ENCODE measurements at regions not wholly inside any gene's neighbourhood (a gene's known extent, or its start where the extent isn't known, plus 50 kb on each side); places are given as distances from the start of the nearest gene placed in this dataset.

- H3K27me3 ChIP-seq (ENCODE audit: insufficient read depth, low read length) = no peaks in the 10 kb centered on the region
- H3K4ac ChIP-seq (ENCODE audit: low read depth, low read length) = no peak overlapping the region
- no peak overlapping the region for H3K27ac ChIP-seq (ENCODE audit: low read depth, low read length)
- H3K23ac ChIP-seq (ENCODE audit: low read length) = no peak overlapping the region
- no peak for DNase-seq
- no peak overlapping the region for H3K9ac ChIP-seq (ENCODE audit: low read length)
- no peak overlapping the region for H3K4me2 ChIP-seq (ENCODE audit: low read length)
- H3K9me3 ChIP-seq (ENCODE audit: insufficient read depth, low read depth, low read length) = no peaks in the 10 kb centered on the region
- H2AK5ac ChIP-seq (ENCODE audit: low read length) = no peak overlapping the region
- H3K4me3 ChIP-seq (ENCODE audit: low read depth, low read length) = no peak overlapping the region
- no peak overlapping the region for H2BK5ac ChIP-seq (ENCODE audit: low read depth, low read length, poor library complexity)
- H3K79me2 ChIP-seq (ENCODE audit: control insufficient read depth, insufficient read depth, low read length, poor library complexity) = no peaks in the 10 kb centered on the region
- no peak overlapping the region for H2AFZ ChIP-seq (ENCODE audit: insufficient read depth, low read length, poor library complexity)
- no peak overlapping the region for H2BK12ac ChIP-seq (ENCODE audit: low read length)
- no peak overlapping the region for H4K12ac ChIP-seq (ENCODE audit: low read depth, low read length)
- no peaks in the 10 kb centered on the region for H3K36me3 ChIP-seq (ENCODE audit: control insufficient read depth in 1 of 2, insufficient read depth in 2 of 2, low read length in 2 of 2)
- no peak overlapping the region for H3K18ac ChIP-seq (ENCODE audit: low read length)
- no peak overlapping the region for H4K91ac ChIP-seq (ENCODE audit: low read depth, low read length)
- H4K8ac ChIP-seq (ENCODE audit: low read depth, low read length) = no peak overlapping the region
- WGBS (ENCODE audit: extremely low coverage, insufficient coverage, insufficient read length) = no CpG with 5 or more reads among the region's 9 CpGs
- no peak overlapping the region for H2BK120ac ChIP-seq (ENCODE audit: insufficient read depth, low read length, poor library complexity)
- H3K79me1 ChIP-seq (ENCODE audit: low read length) = no peaks in the 10 kb centered on the region
- no peaks in the 10 kb centered on the region for H3K4me1 ChIP-seq (ENCODE audit: control insufficient read depth in 1 of 2, insufficient read depth in 2 of 2, low read length in 2 of 2)
- H3K14ac ChIP-seq (ENCODE audit: low read length) = no peak overlapping the region
Observed at GRCh38 chr10:84990713-84991112, 662.3 kb downstream of the CCSER2 start.

GRCh38 chr10:84991301-84991700 is 662.9 kb downstream of the CCSER2 start:
- H2BK12ac ChIP-seq (ENCODE audit: low read length) = no peak overlapping the region
- H3K79me1 ChIP-seq (ENCODE audit: low read length) = no peaks in the 10 kb centered on the region
- no peak overlapping the region for H2AFZ ChIP-seq (ENCODE audit: insufficient read depth, low read length, poor library complexity)
- no peak overlapping the region for H3K4me2 ChIP-seq (ENCODE audit: low read length)
- no peak overlapping the region for H3K9ac ChIP-seq (ENCODE audit: low read length)
- no peak overlapping the region for H3K4me3 ChIP-seq (ENCODE audit: low read depth, low read length)
- no peak overlapping the region for H3K4ac ChIP-seq (ENCODE audit: low read depth, low read length)
- H2AK5ac ChIP-seq (ENCODE audit: low read length) = no peak overlapping the region
- no peaks in the 10 kb centered on the region for H3K27me3 ChIP-seq (ENCODE audit: insufficient read depth, low read length)
- H3K18ac ChIP-seq (ENCODE audit: low read length) = no peak overlapping the region
- H3K79me2 ChIP-seq (ENCODE audit: control insufficient read depth, insufficient read depth, low read length, poor library complexity) = no peaks in the 10 kb centered on the region
- no peaks in the 10 kb centered on the region for H3K9me3 ChIP-seq (ENCODE audit: insufficient read depth, low read depth, low read length)
- no peaks in the 10 kb centered on the region for H3K36me3 ChIP-seq (ENCODE audit: control insufficient read depth in 1 of 2, insufficient read depth in 2 of 2, low read length in 2 of 2)
- WGBS (ENCODE audit: extremely low coverage, insufficient coverage, insufficient read length) = no CpG with 5 or more reads among the region's 2 CpGs
- H3K14ac ChIP-seq (ENCODE audit: low read length) = no peak overlapping the region
- H3K27ac ChIP-seq (ENCODE audit: low read depth, low read length) = no peak overlapping the region
- no peak for DNase-seq
- H3K23ac ChIP-seq (ENCODE audit: low read length) = no peak overlapping the region
- no peak overlapping the region for H4K8ac ChIP-seq (ENCODE audit: low read depth, low read length)
- H2BK5ac ChIP-seq (ENCODE audit: low read depth, low read length, poor library complexity) = no peak overlapping the region
- H4K12ac ChIP-seq (ENCODE audit: low read depth, low read length) = no peak overlapping the region
- H4K91ac ChIP-seq (ENCODE audit: low read depth, low read length) = no peak overlapping the region
- no peaks in the 10 kb centered on the region for H3K4me1 ChIP-seq (ENCODE audit: control insufficient read depth in 1 of 2, insufficient read depth in 2 of 2, low read length in 2 of 2)
- H2BK120ac ChIP-seq (ENCODE audit: insufficient read depth, low read length, poor library complexity) = no peak overlapping the region

GRCh38 chr10:84993251-84994035 is 665.1 kb downstream of the CCSER2 start:
- Histone ChIP-seq H3K27ac (ENCODE audit: low read depth, low read length) (no peak overlapping the region), H2AK5ac (ENCODE audit: low read length) (no peak overlapping the region), H4K8ac (ENCODE audit: low read depth, low read length) (no peak overlapping the region), H4K91ac (ENCODE audit: low read depth, low read length) (no peak overlapping the region), H3K9me3 (ENCODE audit: insufficient read depth, low read depth, low read length) (no peaks in the 10 kb centered on the region), H3K23ac (ENCODE audit: low read length) (no peak overlapping the region), H2BK5ac (ENCODE audit: low read depth, low read length, poor library complexity) (no peak overlapping the region), H4K12ac (ENCODE audit: low read depth, low read length) (no peak overlapping the region), H3K14ac (ENCODE audit: low read length) (no peak overlapping the region), H3K4me1 (ENCODE audit: control insufficient read depth in 1 of 2, insufficient read depth in 2 of 2, low read length in 2 of 2) (no peaks in the 10 kb centered on the region), H3K79me2 (ENCODE audit: control insufficient read depth, insufficient read depth, low read length, poor library complexity) (no peaks in the 10 kb centered on the region), H2BK12ac (ENCODE audit: low read length) (no peak overlapping the region), H2AFZ (ENCODE audit: insufficient read depth, low read length, poor library complexity) (no peak overlapping the region), H3K4me2 (ENCODE audit: low read length) (no peak overlapping the region), H3K9ac (ENCODE audit: low read length) (no peak overlapping the region), H3K79me1 (ENCODE audit: low read length) (no peaks in the 10 kb centered on the region), H3K4me3 (ENCODE audit: low read depth, low read length) (no peak overlapping the region), H2BK120ac (ENCODE audit: insufficient read depth, low read length, poor library complexity) (no peak overlapping the region), H3K27me3 (ENCODE audit: insufficient read depth, low read length) (no peaks in the 10 kb centered on the region), H3K18ac (ENCODE audit: low read length) (no peak overlapping the region), H3K4ac (ENCODE audit: low read depth, low read length) (no peak overlapping the region), H3K36me3 (ENCODE audit: control insufficient read depth in 1 of 2, insufficient read depth in 2 of 2, low read length in 2 of 2) (no peaks in the 10 kb centered on the region)
- no CpG with 5 or more reads among the region's 9 CpGs for WGBS (ENCODE audit: extremely low coverage, insufficient coverage, insufficient read length)
- DNase-seq = no peak

- Histone ChIP-seq H3K4me1 (ENCODE audit: control insufficient read depth in 1 of 2, insufficient read depth in 2 of 2, low read length in 2 of 2) (no peaks in the 10 kb centered on the region), H2BK120ac (ENCODE audit: insufficient read depth, low read length, poor library complexity) (no peak overlapping the region), H3K4me3 (ENCODE audit: low read depth, low read length) (no peak overlapping the region), H3K27me3 (ENCODE audit: insufficient read depth, low read length) (no peaks in the 10 kb centered on the region), H3K14ac (ENCODE audit: low read length) (no peak overlapping the region), H2AK5ac (ENCODE audit: low read length) (no peak overlapping the region), H3K27ac (ENCODE audit: low read depth, low read length) (no peak overlapping the region), H3K4ac (ENCODE audit: low read depth, low read length) (no peak overlapping the region), H4K8ac (ENCODE audit: low read depth, low read length) (no peak overlapping the region), H2BK5ac (ENCODE audit: low read depth, low read length, poor library complexity) (no peak overlapping the region), H2AFZ (ENCODE audit: insufficient read depth, low read length, poor library complexity) (no peak overlapping the region), H4K12ac (ENCODE audit: low read depth, low read length) (no peak overlapping the region), H3K36me3 (ENCODE audit: control insufficient read depth in 1 of 2, insufficient read depth in 2 of 2, low read length in 2 of 2) (no peaks in the 10 kb centered on the region), H4K91ac (ENCODE audit: low read depth, low read length) (no peak overlapping the region), H3K79me1 (ENCODE audit: low read length) (no peaks in the 10 kb centered on the region), H3K4me2 (ENCODE audit: low read length) (no peak overlapping the region), H3K9me3 (ENCODE audit: insufficient read depth, low read depth, low read length) (no peaks in the 10 kb centered on the region), H3K23ac (ENCODE audit: low read length) (no peak overlapping the region), H3K79me2 (ENCODE audit: control insufficient read depth, insufficient read depth, low read length, poor library complexity) (no peaks in the 10 kb centered on the region), H3K18ac (ENCODE audit: low read length) (no peak overlapping the region), H2BK12ac (ENCODE audit: low read length) (no peak overlapping the region), H3K9ac (ENCODE audit: low read length) (no peak overlapping the region)
- WGBS (ENCODE audit: extremely low coverage, insufficient coverage, insufficient read length) = no CpG with 5 or more reads among the region's 1 CpG
- DNase-seq = no peak
Observed at GRCh38 chr10:84994722-84995121, 666.3 kb downstream of the CCSER2 start.
